ENCODE measurements at regions not wholly inside any gene's neighbourhood (a gene's known extent, or its start where the extent isn't known, plus 50 kb on each side); places are given as distances from the start of the nearest gene placed in this dataset.

DNA sequence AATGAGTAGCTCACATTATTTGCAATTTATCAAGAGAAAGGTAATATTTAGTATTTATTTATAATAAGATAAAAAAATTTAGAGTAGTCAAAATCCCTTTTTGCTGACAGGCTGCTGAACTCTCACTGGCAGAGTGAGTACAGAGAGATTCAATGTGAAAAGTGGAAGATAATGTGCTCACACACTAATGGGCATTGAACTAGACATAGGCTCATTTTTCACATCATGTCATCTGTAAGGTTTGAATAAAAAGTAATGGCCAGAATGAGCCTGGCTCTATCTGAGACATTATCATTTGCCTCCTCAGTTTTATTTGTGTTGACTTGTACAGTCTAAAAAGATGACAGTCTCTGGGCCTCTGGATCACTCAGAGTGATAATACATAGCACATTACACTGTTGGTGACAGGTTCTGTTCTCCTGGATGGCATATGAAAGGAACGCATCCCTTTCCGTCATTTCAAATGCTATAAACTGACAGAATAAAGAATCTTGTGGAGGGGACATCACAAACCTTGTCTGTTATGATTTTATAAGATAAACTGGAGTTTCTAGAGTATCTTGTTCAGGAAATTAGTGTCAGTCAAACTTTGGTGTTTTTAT is 812.9 kb downstream of the NR4A2 start:
- Histone ChIP-seq H3K79me2 (ENCODE audit: insufficient read depth, low read length) (no peaks in the 10 kb centered on the region), H3K9me2 (replicated peaks; ENCODE audit: low read depth, low read length) (no peaks in the 10 kb centered on the region), H3F3A (ENCODE audit: low read depth) (no peaks in the 10 kb centered on the region), H3K9ac (ENCODE audit: low read depth, low read length, poor library complexity, severe bottlenecking) (no peak overlapping the region), H3K27me3 (ENCODE audit: insufficient read depth, low read length, poor library complexity, severe bottlenecking) (no peaks in the 10 kb centered on the region), H3K9me3 (ENCODE audit: insufficient read depth, low read depth, low read length) (no peaks in the 10 kb centered on the region), H3K4me1 (ENCODE audit: insufficient read depth, low read length, poor library complexity, severe bottlenecking) (no peaks in the 10 kb centered on the region), H4K20me1 (ENCODE audit: insufficient read depth, low read length, poor library complexity, severe bottlenecking) (no peaks in the 10 kb centered on the region), H3K4me3 (ENCODE audit: low read length, poor library complexity, severe bottlenecking) (no peak overlapping the region), H2AFZ (ENCODE audit: low read length) (no peak overlapping the region), H3K4me2 (ENCODE audit: low read depth, low read length, poor library complexity, severe bottlenecking) (no peak overlapping the region), H3K36me3 (ENCODE audit: insufficient read depth, low read length) (no peaks in the 10 kb centered on the region)
- TF ChIP-seq CTCF (conservative IDR thresholded peaks at IDR 0.05; ENCODE audit: low read length), result no peak
- TF ChIP-seq EZH2phosphoT487 (IDR thresholded peaks at IDR 0.05; ENCODE audit: borderline replicate concordance), result no peak

- H3K36me3 ChIP-seq (ENCODE audit: insufficient read depth, low read length), result no peaks in the 10 kb centered on the region
- no peaks in the 10 kb centered on the region for H3K27me3 ChIP-seq (ENCODE audit: insufficient read depth, low read length, poor library complexity, severe bottlenecking)
- H3K9ac ChIP-seq (ENCODE audit: low read depth, low read length, poor library complexity, severe bottlenecking), result no peak overlapping the region
- no peaks in the 10 kb centered on the region for H3K4me1 ChIP-seq (ENCODE audit: insufficient read depth, low read length, poor library complexity, severe bottlenecking)
- H3K9me2 ChIP-seq (replicated peaks; ENCODE audit: low read depth, low read length), result no peaks in the 10 kb centered on the region
- no peaks in the 10 kb centered on the region for H3F3A ChIP-seq (ENCODE audit: low read depth)
- no peaks in the 10 kb centered on the region for H3K9me3 ChIP-seq (ENCODE audit: insufficient read depth, low read depth, low read length)
- no peaks in the 10 kb centered on the region for H4K20me1 ChIP-seq (ENCODE audit: insufficient read depth, low read length, poor library complexity, severe bottlenecking)
- H3K4me2 ChIP-seq (ENCODE audit: low read depth, low read length, poor library complexity, severe bottlenecking), result no peak overlapping the region
- no peak overlapping the region for H2AFZ ChIP-seq (ENCODE audit: low read length)
- no peak overlapping the region for H3K4me3 ChIP-seq (ENCODE audit: low read length, poor library complexity, severe bottlenecking)
- no peak for TF ChIP-seq CTCF (conservative IDR thresholded peaks at IDR 0.05; ENCODE audit: low read length)
- TF ChIP-seq EZH2phosphoT487 (IDR thresholded peaks at IDR 0.05; ENCODE audit: borderline replicate concordance), result no peak
- H3K79me2 ChIP-seq (ENCODE audit: insufficient read depth, low read length), result no peaks in the 10 kb centered on the region
Measured at GRCh38 chr2:155518094-155518493, 814.4 kb downstream of the NR4A2 start.

DNA sequence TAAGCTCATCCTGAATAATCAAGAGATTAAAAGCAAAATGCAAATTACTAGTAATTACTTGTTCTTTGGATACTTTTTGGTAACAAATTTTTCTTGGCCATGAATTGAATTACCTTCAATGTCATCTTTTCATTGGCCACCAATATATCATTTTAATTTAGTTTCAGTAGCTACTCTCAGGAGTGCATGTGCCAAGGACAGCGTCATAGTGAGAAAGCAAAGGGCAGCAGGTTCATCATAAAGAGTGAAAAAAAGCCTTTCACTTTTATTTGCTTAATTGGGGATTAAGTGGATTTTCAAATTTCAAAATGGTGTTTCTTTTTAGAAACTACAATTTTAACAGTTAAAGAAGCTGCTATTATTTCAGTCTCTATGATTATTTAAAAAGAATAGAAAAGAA is 815.2 kb downstream of the NR4A2 start:
- H3F3A ChIP-seq (ENCODE audit: low read depth), result no peaks in the 10 kb centered on the region
- no peaks in the 10 kb centered on the region for H4K20me1 ChIP-seq (ENCODE audit: insufficient read depth, low read length, poor library complexity, severe bottlenecking)
- H3K9me2 ChIP-seq (replicated peaks; ENCODE audit: low read depth, low read length), result no peaks in the 10 kb centered on the region
- no peak overlapping the region for H3K4me3 ChIP-seq (ENCODE audit: low read length, poor library complexity, severe bottlenecking)
- H3K79me2 ChIP-seq (ENCODE audit: insufficient read depth, low read length), result no peaks in the 10 kb centered on the region
- no peaks in the 10 kb centered on the region for H3K27me3 ChIP-seq (ENCODE audit: insufficient read depth, low read length, poor library complexity, severe bottlenecking)
- no peaks in the 10 kb centered on the region for H3K9me3 ChIP-seq (ENCODE audit: insufficient read depth, low read depth, low read length)
- no peak overlapping the region for H3K4me2 ChIP-seq (ENCODE audit: low read depth, low read length, poor library complexity, severe bottlenecking)
- H2AFZ ChIP-seq (ENCODE audit: low read length), result no peak overlapping the region
- no peaks in the 10 kb centered on the region for H3K4me1 ChIP-seq (ENCODE audit: insufficient read depth, low read length, poor library complexity, severe bottlenecking)
- no peak overlapping the region for H3K9ac ChIP-seq (ENCODE audit: low read depth, low read length, poor library complexity, severe bottlenecking)
- TF ChIP-seq CTCF (conservative IDR thresholded peaks at IDR 0.05; ENCODE audit: low read length), result no peak
- no peak for TF ChIP-seq EZH2phosphoT487 (IDR thresholded peaks at IDR 0.05; ENCODE audit: borderline replicate concordance)
- H3K36me3 ChIP-seq (ENCODE audit: insufficient read depth, low read length), result no peaks in the 10 kb centered on the region
